GM23338 (cell line): ENCODE measurements at regions not wholly inside any gene's neighbourhood (a gene's known extent, or its start where the extent isn't known, plus 50 kb on each side); places are given as distances from the start of the nearest gene placed in this dataset.

ENCODE experiments used
- ATAC-seq: fragments of 200-7000 bp; cut with Tn5 transposase; 3 replicates; pipeline ENCODE4 v1.9.1; 2020
- DNase-seq: peaks from one replicate; pipeline ENCODE4 v3.0.0-alpha.2; 2015; ENCODE audit warnings: low spot score
- H2AFZ ChIP-seq: fragments of 200-600 bp; sonication (generic); 2 replicates; pipeline ENCODE4 v1.8.0; 2016; ENCODE audit warnings: antibody characterized with exemption, mild to moderate bottlenecking, moderate library complexity
- H3F3A ChIP-seq: fragments of 200-600 bp; sonication (generic); replicated peaks from 2 replicates; pipeline ENCODE4 v1.8.0; 2017; ENCODE audit warnings: antibody characterized with exemption, mixed run types, low read depth
- H3K27ac ChIP-seq: fragments of 200-600 bp; sonication (generic); 2 replicates; pipeline ENCODE4 v1.6.1; 2016; ENCODE audit warnings: low read depth
- H3K27me3 ChIP-seq: fragments of 200-600 bp; sonication (generic); 2 replicates; pipeline ENCODE4 v1.8.0; 2016; ENCODE audit warnings: mild to moderate bottlenecking, mixed run types, moderate library complexity; ENCODE audit not compliant: insufficient read depth
- H3K36me3 ChIP-seq: fragments of 200-600 bp; sonication (generic); 2 replicates; pipeline ENCODE4 v1.8.0; 2016; ENCODE audit warnings: mild to moderate bottlenecking; ENCODE audit not compliant: insufficient read depth
- H3K4me1 ChIP-seq: fragments of 200-600 bp; sonication (generic); 2 replicates; pipeline ENCODE4 v1.8.0; 2016; ENCODE audit warnings: mild to moderate bottlenecking, moderate library complexity; ENCODE audit not compliant: insufficient read depth
- H3K4me2 ChIP-seq: fragments of 200-600 bp; sonication (generic); 2 replicates; pipeline ENCODE4 v1.7.1; 2017; ENCODE audit warnings: mixed run types
- H3K4me3 ChIP-seq: fragments of 200-600 bp; sonication (generic); 2 replicates; pipeline ENCODE4 v1.6.1; 2016; ENCODE audit warnings: mixed run types
- H3K79me2 ChIP-seq: fragments of 200-600 bp; sonication (generic); replicated peaks from 2 replicates; pipeline ENCODE4 v1.8.0; 2017; ENCODE audit warnings: mild to moderate bottlenecking; ENCODE audit not compliant: insufficient read depth
- H3K9me2 ChIP-seq: fragments of 200-600 bp; sonication (generic); 2 replicates; pipeline ENCODE4 v1.8.0; 2017; ENCODE audit not compliant: insufficient read depth
- H4K20me1 ChIP-seq: fragments of 200-600 bp; sonication (generic); replicated peaks from 2 replicates; pipeline ENCODE4 v1.8.0; 2017; ENCODE audit warnings: mild to moderate bottlenecking; ENCODE audit not compliant: insufficient read depth
- H3K27ac Mint-ChIP-seq: 2 replicates; pipeline ENCODE4 v1.8.0; 2020; ENCODE audit warnings: inconsistent platforms, mild to moderate bottlenecking, moderate library complexity, mixed read lengths
- H3K27me3 Mint-ChIP-seq: 3 replicates; pipeline ENCODE4 v1.8.0; 2022; ENCODE audit warnings: low read depth, mild to moderate bottlenecking, moderate library complexity, mixed read lengths, inconsistent platforms; ENCODE audit not compliant: insufficient read depth, poor library complexity
- H3K36me3 Mint-ChIP-seq: 3 replicates; pipeline ENCODE4 v1.8.0; 2021; ENCODE audit warnings: low read depth, mild to moderate bottlenecking, inconsistent platforms, moderate library complexity, mixed read lengths
- H3K4me1 Mint-ChIP-seq: 3 replicates; pipeline ENCODE4 v1.8.0; 2020; ENCODE audit warnings: mild to moderate bottlenecking, inconsistent platforms, mixed read lengths
- H3K4me3 Mint-ChIP-seq: 3 replicates; pipeline ENCODE4 v1.8.0; 2021; ENCODE audit warnings: moderate library complexity, mild to moderate bottlenecking, inconsistent platforms, mixed read lengths
- H3K9me3 Mint-ChIP-seq: 3 replicates; pipeline ENCODE4 v1.8.0; 2020; ENCODE audit warnings: moderate library complexity, mild to moderate bottlenecking, inconsistent platforms, mixed read lengths
- CREB1 ChIP-seq: fragments of 250-450 bp; sonication (Bioruptor Pico); IDR thresholded peaks from 2 replicates; pipeline ENCODE4 v1.5.0; 2020; ENCODE audit warnings: low read depth, mild to moderate bottlenecking, moderate library complexity
- EZH2 ChIP-seq: fragments of 200-600 bp; sonication (generic); IDR thresholded peaks from one replicate; pipeline ENCODE4 v1.8.0; 2017; ENCODE audit warnings: antibody characterized with exemption, mild to moderate bottlenecking, low read depth; ENCODE audit not compliant: unreplicated experiment
- EZH2phosphoT487 ChIP-seq: fragments of 200-600 bp; sonication (generic); IDR thresholded peaks from one replicate; pipeline ENCODE4 v1.8.1; 2018; ENCODE audit warnings: antibody characterized with exemption; ENCODE audit not compliant: unreplicated experiment
- JUNB ChIP-seq: IDR thresholded peaks from one replicate; pipeline ENCODE4 v1.6.1; 2016; ENCODE audit warnings: antibody characterized with exemption; ENCODE audit not compliant: unreplicated experiment
- POLR2AphosphoS5 ChIP-seq: IDR thresholded peaks from 2 replicates; pipeline ENCODE4 v1.6.1; 2016; ENCODE audit warnings: antibody characterized with exemption, low read depth
- STAT1 ChIP-seq: IDR thresholded peaks from one replicate; pipeline ENCODE4 v1.6.1; 2016; ENCODE audit warnings: antibody characterized with exemption; ENCODE audit not compliant: unreplicated experiment
- ZNF114 ChIP-seq: fragments of 250-450 bp; sonication (Bioruptor Pico); IDR thresholded peaks from 2 replicates; pipeline ENCODE4 v1.5.0; 2020; ENCODE audit warnings: mild to moderate bottlenecking, moderate library complexity
- ZNF462 ChIP-seq: fragments of 250-450 bp; sonication (Bioruptor Pico); IDR thresholded peaks from 2 replicates; pipeline ENCODE4 v1.5.0; 2020; ENCODE audit warnings: mild to moderate bottlenecking, moderate library complexity
- TF ChIP-seq, protein P1 (sequence below), 2 experiments: fragments of 200-600 bp in 1 of 2; sonication (generic) in 1 of 2; conservative IDR thresholded peaks; 2 replicates each; pipeline versions ENCODE4 v1.5.1 to v1.6.1; 2016 to 2017; ENCODE audit warnings: antibody characterized with exemption in 2 of 2, low read depth in 2 of 2, mild to moderate bottlenecking in 2 of 2, moderate library complexity in 1 of 2

GRCh38 chr2:7595206-7595605 lies 678.0 kb downstream of the RNF144A start:
- H3K4me3 ChIP-seq: no peak overlapping the region
- Mint-ChIP-seq H3K4me1 (no peaks in the 10 kb centered on the region), H3K36me3 (no peaks in the 10 kb centered on the region), H3K9me3 (no peaks in the 10 kb centered on the region), H3K27ac (no peak overlapping the region), H3K27me3 (peaks cover 3% of the 10 kb centered on the region), H3K4me3 (no peak overlapping the region)
- no peaks in the 10 kb centered on the region for H3K4me1 ChIP-seq
- DNase-seq (no peak), ATAC-seq (no peak)
- no peak for TF ChIP-seq EZH2
- no peak for TF ChIP-seq JUNB
- no peaks in the 10 kb centered on the region for H3K27me3 ChIP-seq
- no peaks in the 10 kb centered on the region for H4K20me1 ChIP-seq
- no peaks in the 10 kb centered on the region for H3K79me2 ChIP-seq
- no peaks in the 10 kb centered on the region for H3F3A ChIP-seq
- peak overlapping the region; percentile 44; the same call in 1 of the 2 replicates for H2AFZ ChIP-seq
- no peaks in the 10 kb centered on the region for H3K36me3 ChIP-seq
- H3K9me2 ChIP-seq: peaks cover 17% of the 10 kb centered on the region
- H3K4me2 ChIP-seq: no peak overlapping the region
- H3K27ac ChIP-seq: no peak overlapping the region

GRCh38 chr2:7598402-7598801 lies 681.2 kb downstream of the RNF144A start:
- peaks cover 8% of the 10 kb centered on the region for H3K9me2 ChIP-seq

DNA sequence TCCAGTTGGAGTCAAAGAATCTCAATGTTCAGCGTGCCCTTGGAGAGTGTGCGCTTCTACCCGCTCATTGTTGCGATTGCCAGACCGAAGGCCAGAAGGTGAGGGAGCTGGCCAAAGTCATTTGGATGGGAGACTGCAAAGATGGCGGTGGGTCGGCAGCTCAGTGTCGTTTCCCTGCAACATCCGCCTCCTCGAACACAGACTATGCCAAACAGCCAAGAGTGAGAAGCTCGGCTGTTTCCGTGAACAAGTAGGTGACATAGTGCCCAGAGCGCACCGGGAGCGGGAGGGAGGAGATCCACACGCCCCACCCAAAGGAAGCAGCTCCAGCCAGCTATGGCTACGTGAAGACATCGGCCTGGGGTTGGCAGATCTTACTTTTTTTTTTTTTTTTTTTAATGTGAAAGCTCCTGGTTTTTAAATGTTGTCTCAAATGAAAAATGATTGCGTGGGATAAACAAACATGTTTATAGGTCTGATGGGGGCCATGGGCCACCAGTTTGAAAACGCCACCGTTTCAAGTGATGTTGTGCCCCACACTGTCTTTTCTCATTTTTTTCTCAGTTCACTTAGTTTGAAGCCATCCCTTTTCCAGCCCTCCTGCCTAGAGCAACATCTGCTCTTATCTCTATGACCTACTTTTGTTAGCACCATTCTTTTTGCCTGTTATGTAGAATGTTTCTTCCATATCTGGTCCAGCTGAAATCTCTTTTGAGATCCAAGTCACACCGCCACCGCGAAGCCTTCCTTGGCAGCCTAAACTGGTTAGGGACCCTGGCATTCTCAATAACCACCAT lies 682.4 kb downstream of the RNF144A start:
- DNase-seq (no peak), ATAC-seq (no peak)
- Histone ChIP-seq H3F3A (no peaks in the 10 kb centered on the region), H3K36me3 (no peaks in the 10 kb centered on the region), H4K20me1 (no peaks in the 10 kb centered on the region), H3K4me2 (no peak overlapping the region), H3K4me3 (no peak overlapping the region), H3K79me2 (no peaks in the 10 kb centered on the region), H3K27ac (no peak overlapping the region), H3K9me2 (peaks cover 8% of the 10 kb centered on the region; the same call in 1 of the 2 replicates), H3K4me1 (no peaks in the 10 kb centered on the region), H3K27me3 (no peaks in the 10 kb centered on the region), H2AFZ (peak overlapping the region; percentile 78; the same call in 1 of the 2 replicates)
- no peaks in the 10 kb centered on the region for H3K4me1 Mint-ChIP-seq
- peaks cover 5% of the 10 kb centered on the region for H3K27me3 Mint-ChIP-seq
- H3K36me3 Mint-ChIP-seq: no peaks in the 10 kb centered on the region; the same call in 2 of the 3 replicates
- H3K4me3 Mint-ChIP-seq: no peak overlapping the region
- peaks cover 5% of the 10 kb centered on the region; the same call in 1 of the 3 replicates for H3K9me3 Mint-ChIP-seq
- H3K27ac Mint-ChIP-seq: no peak overlapping the region
- TF ChIP-seq EZH2phosphoT487 (no peak), ZNF114 (CRISPR knock-in tag) (no peak), ZNF462 (CRISPR knock-in tag) (no peak), POLR2AphosphoS5 (no peak)
- TF ChIP-seq, protein P1, sequence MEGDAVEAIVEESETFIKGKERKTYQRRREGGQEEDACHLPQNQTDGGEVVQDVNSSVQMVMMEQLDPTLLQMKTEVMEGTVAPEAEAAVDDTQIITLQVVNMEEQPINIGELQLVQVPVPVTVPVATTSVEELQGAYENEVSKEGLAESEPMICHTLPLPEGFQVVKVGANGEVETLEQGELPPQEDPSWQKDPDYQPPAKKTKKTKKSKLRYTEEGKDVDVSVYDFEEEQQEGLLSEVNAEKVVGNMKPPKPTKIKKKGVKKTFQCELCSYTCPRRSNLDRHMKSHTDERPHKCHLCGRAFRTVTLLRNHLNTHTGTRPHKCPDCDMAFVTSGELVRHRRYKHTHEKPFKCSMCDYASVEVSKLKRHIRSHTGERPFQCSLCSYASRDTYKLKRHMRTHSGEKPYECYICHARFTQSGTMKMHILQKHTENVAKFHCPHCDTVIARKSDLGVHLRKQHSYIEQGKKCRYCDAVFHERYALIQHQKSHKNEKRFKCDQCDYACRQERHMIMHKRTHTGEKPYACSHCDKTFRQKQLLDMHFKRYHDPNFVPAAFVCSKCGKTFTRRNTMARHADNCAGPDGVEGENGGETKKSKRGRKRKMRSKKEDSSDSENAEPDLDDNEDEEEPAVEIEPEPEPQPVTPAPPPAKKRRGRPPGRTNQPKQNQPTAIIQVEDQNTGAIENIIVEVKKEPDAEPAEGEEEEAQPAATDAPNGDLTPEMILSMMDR (conservative IDR thresholded peaks at IDR 0.05; ENCODE audit: low read depth in 2 of 2): no peak

More at GRCh38 chr2:7598402-7598801, 681.2 kb downstream of the RNF144A start:
- Histone ChIP-seq H3K4me1 (no peaks in the 10 kb centered on the region), H3K4me2 (no peak overlapping the region), H3K79me2 (no peaks in the 10 kb centered on the region), H2AFZ (no peak overlapping the region), H4K20me1 (no peaks in the 10 kb centered on the region), H3F3A (no peaks in the 10 kb centered on the region), H3K36me3 (no peaks in the 10 kb centered on the region), H3K4me3 (no peak overlapping the region), H3K27me3 (no peaks in the 10 kb centered on the region), H3K27ac (no peak overlapping the region)
- TF ChIP-seq STAT1: no peak
- TF ChIP-seq EZH2: no peak
- TF ChIP-seq EZH2phosphoT487: no peak
- TF ChIP-seq CREB1 (CRISPR knock-in tag): no peak
- Mint-ChIP-seq H3K36me3 (no peaks in the 10 kb centered on the region; the same call in 2 of the 3 replicates), H3K4me1 (no peaks in the 10 kb centered on the region), H3K9me3 (peaks cover 5% of the 10 kb centered on the region; the same call in 1 of the 3 replicates), H3K4me3 (no peak overlapping the region), H3K27me3 (peaks cover 5% of the 10 kb centered on the region), H3K27ac (no peak overlapping the region)
- ATAC-seq (no peak), DNase-seq (no peak)
